Epithelial cell of prostate (primary cell): ENCODE measurements at regions not wholly inside any gene's neighbourhood (a gene's known extent, or its start where the extent isn't known, plus 50 kb on each side); places are given as distances from the start of the nearest gene placed in this dataset.

ENCODE experiments used
- DNase-seq: peaks from one replicate; pipeline ENCODE4 v3.0.0-alpha.2; 2011; ENCODE audit warnings: low read depth, low spot score
- H3K27ac ChIP-seq: fragments of 450-650 bp; 2 replicates; pipeline ENCODE4 v1.5.1; 2017; ENCODE audit warnings: mild to moderate bottlenecking

- no peak overlapping the region for H3K27ac ChIP-seq
- DNase-seq, result no peak
Observed at GRCh38 chr5:124263680-124264491, 482.6 kb downstream of the ZNF608 start.

- no peak overlapping the region for H3K27ac ChIP-seq
- DNase-seq, result no peak
Observed at GRCh38 chr5:124262991-124263571, 483.4 kb downstream of the ZNF608 start.

- no peak for DNase-seq
Observed at GRCh38 chr5:124262470-124262869, 484.0 kb downstream of the ZNF608 start.

GRCh38 chr5:124261848-124262247 lies 484.6 kb downstream of the ZNF608 start:
- no peak for DNase-seq
- no peak overlapping the region for H3K27ac ChIP-seq

More at GRCh38 chr5:124262470-124262869, 484.0 kb downstream of the ZNF608 start:
- H3K27ac ChIP-seq, result no peak overlapping the region

- no peak overlapping the region for H3K27ac ChIP-seq
- DNase-seq, result no peak
Observed at GRCh38 chr5:124260921-124261515, 485.4 kb downstream of the ZNF608 start.

GRCh38 chr5:124259017-124259416 lies 487.4 kb downstream of the ZNF608 start:
- no peak overlapping the region for H3K27ac ChIP-seq
- DNase-seq, result no peak

- no peak for DNase-seq
- H3K27ac ChIP-seq, result no peak overlapping the region
Observed at GRCh38 chr5:124257048-124257447, 489.4 kb downstream of the ZNF608 start.

GRCh38 chr5:124253203-124253810 lies 493.1 kb downstream of the ZNF608 start:
- no peak for DNase-seq
- H3K27ac ChIP-seq, result no peak overlapping the region

GRCh38 chr5:124252747-124253146 lies 493.7 kb downstream of the ZNF608 start:
- no peak overlapping the region for H3K27ac ChIP-seq
- no peak for DNase-seq

GRCh38 chr5:124252191-124252638 lies 494.2 kb downstream of the ZNF608 start:
- no peak for DNase-seq
- H3K27ac ChIP-seq, result no peak overlapping the region

- no peak overlapping the region for H3K27ac ChIP-seq
- DNase-seq, result no peak
Observed at GRCh38 chr5:124245276-124245675, 501.2 kb downstream of the ZNF608 start.

GRCh38 chr5:124240732-124241131 lies 505.7 kb downstream of the ZNF608 start:
- no peak for DNase-seq
- no peak overlapping the region for H3K27ac ChIP-seq

- no peak for DNase-seq
Observed at GRCh38 chr5:124239572-124239971, 506.9 kb downstream of the ZNF608 start.

GRCh38 chr5:124238350-124238749 lies 508.1 kb downstream of the ZNF608 start:
- DNase-seq, result peak; percentile 49
- no peak overlapping the region for H3K27ac ChIP-seq

More at GRCh38 chr5:124239572-124239971, 506.9 kb downstream of the ZNF608 start:
- H3K27ac ChIP-seq, result no peak overlapping the region

GRCh38 chr5:124237206-124237695 lies 509.2 kb downstream of the ZNF608 start:
- DNase-seq, result no peak
- H3K27ac ChIP-seq, result no peak overlapping the region

- H3K27ac ChIP-seq, result no peak overlapping the region
- DNase-seq, result no peak
Observed at GRCh38 chr5:124236361-124237205, 509.9 kb downstream of the ZNF608 start.

GRCh38 chr5:124235576-124235975 lies 510.9 kb downstream of the ZNF608 start:
- no peak for DNase-seq
- no peak overlapping the region for H3K27ac ChIP-seq

GRCh38 chr5:124234770-124235562 lies 511.5 kb downstream of the ZNF608 start:
- DNase-seq, result no peak
- no peak overlapping the region for H3K27ac ChIP-seq
